NCI-H226 (cell line): ENCODE measurements at regions not wholly inside any gene's neighbourhood (a gene's known extent, or its start where the extent isn't known, plus 50 kb on each side); places are given as distances from the start of the nearest gene placed in this dataset.

Experiments
- DNase-seq: peaks from one replicate; pipeline ENCODE4 v3.0.0-alpha.2; 2015

DNA sequence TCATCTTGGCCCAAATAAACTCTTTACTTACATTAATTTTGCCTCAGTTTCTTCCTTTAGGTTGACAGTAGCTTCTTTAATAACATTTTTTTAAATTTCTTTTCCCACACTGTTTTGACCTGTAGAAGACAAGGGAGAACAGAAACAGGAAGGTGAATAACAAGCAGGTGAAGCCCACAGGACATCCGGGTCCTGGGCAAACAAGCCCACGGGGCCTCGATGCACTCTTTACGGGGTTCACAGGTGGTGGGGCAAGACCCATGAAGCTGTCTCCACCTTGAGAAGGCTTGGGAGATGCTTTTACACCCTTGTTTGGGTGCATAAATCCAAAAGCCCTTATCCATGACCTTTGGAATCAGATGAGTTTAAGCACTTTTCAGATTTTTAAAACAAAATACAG lies 301.0 kb upstream of the MGAT5 start:
- no peak for DNase-seq

DNA sequence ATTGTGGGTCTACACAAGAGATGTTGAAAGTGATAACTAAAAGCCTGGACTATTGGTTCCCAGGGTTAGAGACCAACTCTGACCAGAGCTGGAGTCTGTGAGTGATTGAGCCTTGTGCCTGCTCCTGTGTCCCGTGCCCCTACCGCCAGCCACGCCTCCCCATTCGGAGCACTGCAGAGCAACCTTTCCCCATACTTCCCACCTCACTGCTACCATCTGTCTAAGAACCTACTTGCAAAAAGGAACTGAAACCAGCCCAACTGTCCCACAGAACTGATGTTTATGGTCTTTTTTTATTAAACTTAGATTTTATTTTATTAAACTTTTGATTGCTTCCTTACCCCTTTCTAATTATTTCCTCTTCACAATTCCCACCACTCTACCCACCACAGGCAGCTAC lies 300.3 kb upstream of the MGAT5 start:
- DNase-seq, result no peak

- no peak for DNase-seq
Observed at GRCh38 chr2:133954636-133955035, 299.2 kb upstream of the MGAT5 start.

DNA sequence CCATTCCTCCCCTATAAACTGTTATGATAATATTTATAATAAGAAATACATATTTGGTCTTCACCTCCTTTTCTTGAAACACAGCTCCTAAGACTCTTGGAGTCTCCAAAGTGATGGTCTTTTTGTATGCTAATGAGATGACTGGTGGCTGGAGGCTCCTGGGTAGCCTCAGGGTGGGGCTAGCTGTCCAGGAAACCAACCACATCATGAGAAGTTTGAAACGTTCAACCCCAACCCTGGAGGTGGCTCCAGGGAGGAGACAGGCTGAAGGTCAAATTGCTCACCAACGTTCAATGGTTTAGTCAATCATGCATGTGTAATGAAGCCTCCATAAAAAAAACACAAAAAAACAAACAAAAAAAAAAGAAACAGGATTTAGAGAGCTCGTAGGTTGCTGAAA lies 298.7 kb upstream of the MGAT5 start:
- no peak for DNase-seq

- no peak for DNase-seq
Observed at GRCh38 chr2:133956434-133956935, 297.4 kb upstream of the MGAT5 start.

DNA sequence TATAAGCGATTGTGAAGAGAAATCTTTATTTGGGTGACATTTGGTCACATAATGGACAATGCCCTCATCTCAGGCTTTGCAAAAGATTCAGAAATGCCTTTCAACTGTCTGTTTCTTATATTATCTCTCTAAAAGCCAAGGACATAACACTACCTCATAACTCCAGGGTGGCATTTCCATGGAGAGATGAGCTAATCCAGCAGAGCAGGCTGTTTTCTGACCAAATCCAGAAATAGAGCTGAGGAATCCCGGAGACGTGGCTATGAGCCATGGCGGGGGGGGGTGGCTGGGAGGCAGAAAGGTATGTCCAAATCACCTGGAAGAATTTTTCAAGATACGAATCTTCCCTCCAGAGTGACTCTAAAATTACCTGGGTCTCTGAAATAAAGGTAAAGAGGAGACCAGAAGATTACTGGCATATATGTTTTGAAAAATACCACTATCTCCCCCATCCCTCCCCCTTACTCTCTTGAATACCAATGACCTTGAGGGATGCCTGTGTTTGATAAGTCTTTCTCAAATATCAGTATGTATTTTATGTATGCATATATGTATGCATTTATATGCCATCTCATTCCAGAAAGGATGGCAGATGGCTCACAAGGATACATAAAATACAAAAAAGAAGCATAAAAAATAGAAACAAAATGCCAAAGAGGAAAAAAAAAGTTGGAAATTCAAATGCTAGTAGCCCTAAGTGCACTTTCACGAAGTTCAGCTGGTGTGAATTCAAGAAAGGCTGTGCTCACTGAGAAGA lies 296.0 kb upstream of the MGAT5 start:
- DNase-seq, result no peak

DNA sequence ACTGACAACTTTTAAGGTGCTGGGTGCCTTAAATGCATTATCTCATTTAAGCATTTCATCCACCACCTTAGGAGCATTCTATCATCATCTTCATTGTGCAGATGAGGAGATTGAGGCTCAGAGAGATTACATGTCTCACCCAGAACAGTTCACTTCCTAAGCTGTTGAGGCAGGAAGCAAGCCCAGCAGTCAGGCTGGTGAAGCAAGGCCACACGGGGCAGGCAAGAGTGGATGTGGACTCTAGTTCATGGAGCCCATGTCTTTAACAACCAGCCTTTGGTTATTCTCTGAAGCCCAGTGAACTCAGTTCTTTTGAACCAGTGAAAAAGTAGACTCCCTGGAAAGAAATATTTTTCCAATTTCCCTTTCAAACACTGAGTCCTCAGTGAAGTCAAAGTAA lies 294.8 kb upstream of the MGAT5 start:
- no peak for DNase-seq

GRCh38 chr2:133966720-133967304 lies 287.1 kb upstream of the MGAT5 start:
- no peak for DNase-seq

- DNase-seq, result no peak
Observed at GRCh38 chr2:133967326-133967725, 286.5 kb upstream of the MGAT5 start.

DNA sequence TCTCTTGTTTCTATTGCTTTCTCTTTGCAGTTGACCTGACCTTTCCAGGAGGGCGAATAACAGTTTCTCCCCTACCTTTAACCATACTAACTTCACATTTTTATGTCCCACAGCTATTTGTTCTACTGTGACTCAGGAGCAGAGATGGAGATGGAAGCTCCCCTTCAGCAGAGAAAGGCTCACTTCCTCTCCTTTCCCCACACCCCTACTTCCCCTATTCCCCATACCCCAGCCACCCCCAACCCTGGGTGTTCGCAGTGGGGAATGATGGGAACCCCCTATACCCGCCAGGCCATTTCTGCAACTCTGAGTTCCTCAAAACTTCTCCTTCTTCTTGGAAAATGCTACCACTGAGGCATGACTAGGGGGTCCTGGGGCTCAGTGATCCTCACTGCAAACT lies 285.4 kb upstream of the MGAT5 start:
- DNase-seq, result no peak

DNA sequence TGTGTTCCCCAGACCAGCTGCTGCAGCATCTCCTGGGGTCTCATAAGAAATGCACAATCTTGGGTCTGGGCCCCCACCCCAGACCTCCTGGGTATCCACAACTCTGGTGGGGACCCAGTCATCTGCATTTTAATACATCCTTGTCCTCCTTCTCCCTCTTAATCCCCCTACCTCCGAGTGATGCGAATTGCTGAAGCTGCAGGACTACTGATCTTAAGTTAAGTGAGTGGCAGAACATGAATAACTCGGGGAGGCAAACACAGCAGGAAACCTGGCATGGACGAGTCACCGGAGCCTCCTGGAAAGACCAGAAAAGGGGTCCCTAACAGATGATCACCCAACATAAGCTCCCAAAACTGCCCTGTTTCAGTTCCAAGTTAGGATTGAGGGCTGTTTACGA lies 283.2 kb upstream of the MGAT5 start:
- DNase-seq, result no peak

GRCh38 chr2:133972297-133972696 lies 281.6 kb upstream of the MGAT5 start:
- DNase-seq, result no peak

DNA sequence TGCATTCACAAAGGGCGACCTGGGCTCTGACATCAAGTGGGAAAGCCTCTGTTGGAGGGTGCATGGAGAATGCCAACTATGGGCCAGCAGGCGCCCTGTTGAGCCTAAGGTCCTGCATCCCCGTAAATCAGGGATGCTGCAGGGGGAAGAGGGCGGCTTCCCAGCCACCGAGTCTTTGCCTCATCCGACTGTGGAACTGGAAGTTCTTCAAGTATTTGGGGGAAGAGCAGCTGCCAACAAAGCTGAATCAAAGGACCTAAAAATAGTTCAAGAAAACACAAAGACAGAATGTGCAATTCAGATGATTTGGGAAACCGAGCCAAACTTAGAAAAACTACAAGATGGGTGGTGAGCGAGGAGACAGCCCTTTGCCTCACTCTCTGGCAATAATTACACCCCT lies 281.1 kb upstream of the MGAT5 start:
- DNase-seq, result no peak

- no peak for DNase-seq
Observed at GRCh38 chr2:133974353-133974752, 279.5 kb upstream of the MGAT5 start.

DNA sequence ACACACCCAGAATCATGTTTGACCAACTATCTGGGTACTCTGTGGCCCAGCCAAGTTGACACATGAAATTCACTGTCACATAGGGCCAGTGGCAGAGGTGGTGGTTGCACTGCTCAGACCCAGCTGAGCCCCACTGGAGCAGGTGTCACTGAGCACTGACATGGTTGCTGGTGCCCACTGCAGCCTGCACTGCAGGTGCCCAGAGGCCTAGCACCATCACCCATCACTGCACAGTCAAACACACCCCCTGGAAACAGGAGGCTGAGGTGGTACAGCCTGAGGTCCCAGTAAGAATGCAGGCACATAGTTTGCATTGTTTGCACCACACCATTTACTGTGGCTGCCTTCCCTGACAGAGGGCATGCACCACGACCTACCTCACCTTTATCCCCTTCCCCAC lies 278.7 kb upstream of the MGAT5 start:
- no peak for DNase-seq

GRCh38 chr2:133975676-133976428 lies 278.0 kb upstream of the MGAT5 start:
- DNase-seq, result no peak

DNA sequence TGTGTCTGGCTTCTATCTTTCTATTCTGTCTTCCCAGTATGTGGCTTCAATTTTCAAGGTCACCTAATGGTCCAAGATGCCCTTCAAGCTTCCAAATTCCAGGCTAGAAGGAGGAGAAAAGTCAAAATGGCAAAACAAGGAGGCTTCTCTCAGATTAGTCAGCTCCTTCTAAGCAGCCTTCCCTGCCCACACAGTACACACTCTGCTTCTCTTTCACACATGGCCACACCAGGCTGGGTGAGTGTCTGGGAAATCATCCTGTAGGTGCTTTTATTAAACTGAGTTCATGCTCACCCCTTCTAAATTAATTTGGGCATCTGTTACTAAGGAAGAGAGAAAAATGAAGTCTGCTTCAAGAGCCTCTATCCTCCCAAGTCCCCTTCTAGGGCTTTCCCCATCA lies 277.2 kb upstream of the MGAT5 start:
- no peak for DNase-seq

GRCh38 chr2:133977405-133977804 lies 276.5 kb upstream of the MGAT5 start:
- no peak for DNase-seq

GRCh38 chr2:133982256-133982655 lies 271.6 kb upstream of the MGAT5 start:
- no peak for DNase-seq

GRCh38 chr2:133985563-133985962 lies 268.3 kb upstream of the MGAT5 start:
- no peak for DNase-seq

- peak; percentile 29 for DNase-seq
Observed at GRCh38 chr2:133986081-133986837, 267.6 kb upstream of the MGAT5 start.

GRCh38 chr2:133986881-133987795 lies 266.7 kb upstream of the MGAT5 start:
- DNase-seq, result no peak
